ENCODE measurements at regions not wholly inside any gene's neighbourhood (a gene's known extent, or its start where the extent isn't known, plus 50 kb on each side); places are given as distances from the start of the nearest gene placed in this dataset.
A peak's percentile ranks its signal among the peaks of the same experiment; 100 is the strongest.

- WGBS (ENCODE audit: insufficient coverage) = no CpG with 5 or more reads among the region's 4 CpGs
- H3K9me3 ChIP-seq (replicated peaks in 1 of 2; ENCODE audit: control insufficient read depth in 1 of 2, insufficient read depth in 1 of 2, low read length in 2 of 2) = no peaks in the 10 kb centered on the region
- no peak overlapping the region for H3K4me2 ChIP-seq (replicated peaks; ENCODE audit: extremely low read depth, low read length, poor library complexity, severe bottlenecking)
- Mint-ChIP-seq H3K27me3 (ENCODE audit: low read depth in 3 of 3) (peaks cover 0 to 4% (median 0%) of the 10 kb centered on the region in 3 donors), H3K4me1 (peaks cover 13% of the 10 kb centered on the region), H3K36me3 (no peaks in the 10 kb centered on the region), H3K27ac (no peak overlapping the region), H3K9me3 (peaks cover 0 to 3% (median 2%) of the 10 kb centered on the region in 7 donors), H3K4me3 (no peak overlapping the region)
- H3K27me3 ChIP-seq (ENCODE audit: control insufficient read depth in 2 of 2, insufficient read depth in 2 of 2, low read length in 2 of 2) = no peaks in the 10 kb centered on the region
- H3K9ac ChIP-seq (ENCODE audit: insufficient read depth, low read length, poor library complexity, severe bottlenecking) = no peak overlapping the region
- no peak overlapping the region for H3K4me3 ChIP-seq (replicated peaks in 1 of 3; ENCODE audit: low read depth in 2 of 3, low read length in 3 of 3)
- no peaks in the 10 kb centered on the region for H3K4me1 ChIP-seq (ENCODE audit: control insufficient read depth in 1 of 2, insufficient read depth in 2 of 2, low read length in 2 of 2)
- intact Hi-C loops (cut with micrococcal nuclease) = no loop called here
- H3K27ac ChIP-seq (ENCODE audit: low read depth in 1 of 2, low read length in 2 of 2) = no peak overlapping the region
- TF ChIP-seq, protein P1, sequence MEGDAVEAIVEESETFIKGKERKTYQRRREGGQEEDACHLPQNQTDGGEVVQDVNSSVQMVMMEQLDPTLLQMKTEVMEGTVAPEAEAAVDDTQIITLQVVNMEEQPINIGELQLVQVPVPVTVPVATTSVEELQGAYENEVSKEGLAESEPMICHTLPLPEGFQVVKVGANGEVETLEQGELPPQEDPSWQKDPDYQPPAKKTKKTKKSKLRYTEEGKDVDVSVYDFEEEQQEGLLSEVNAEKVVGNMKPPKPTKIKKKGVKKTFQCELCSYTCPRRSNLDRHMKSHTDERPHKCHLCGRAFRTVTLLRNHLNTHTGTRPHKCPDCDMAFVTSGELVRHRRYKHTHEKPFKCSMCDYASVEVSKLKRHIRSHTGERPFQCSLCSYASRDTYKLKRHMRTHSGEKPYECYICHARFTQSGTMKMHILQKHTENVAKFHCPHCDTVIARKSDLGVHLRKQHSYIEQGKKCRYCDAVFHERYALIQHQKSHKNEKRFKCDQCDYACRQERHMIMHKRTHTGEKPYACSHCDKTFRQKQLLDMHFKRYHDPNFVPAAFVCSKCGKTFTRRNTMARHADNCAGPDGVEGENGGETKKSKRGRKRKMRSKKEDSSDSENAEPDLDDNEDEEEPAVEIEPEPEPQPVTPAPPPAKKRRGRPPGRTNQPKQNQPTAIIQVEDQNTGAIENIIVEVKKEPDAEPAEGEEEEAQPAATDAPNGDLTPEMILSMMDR (IDR thresholded peaks at IDR 0.05) = no peak
- peak overlapping the region; percentile 21 for H2AFZ ChIP-seq (ENCODE audit: insufficient read depth, low read depth, low read length, poor library complexity, severe bottlenecking)
- no peaks in the 10 kb centered on the region for H3K79me2 ChIP-seq (ENCODE audit: insufficient read depth, low read length)
- H4K20me1 ChIP-seq (ENCODE audit: insufficient read depth, low read length) = no peaks in the 10 kb centered on the region
- H3K36me3 ChIP-seq (replicated peaks in 1 of 2; ENCODE audit: control insufficient read depth in 1 of 2, insufficient read depth in 2 of 2, low read length in 2 of 2) = no peaks in the 10 kb centered on the region
- DNase-seq = no peak
Observed at GRCh38 chr6:154653853-154654252, 79.4 kb upstream of the SCAF8 start.

DNA sequence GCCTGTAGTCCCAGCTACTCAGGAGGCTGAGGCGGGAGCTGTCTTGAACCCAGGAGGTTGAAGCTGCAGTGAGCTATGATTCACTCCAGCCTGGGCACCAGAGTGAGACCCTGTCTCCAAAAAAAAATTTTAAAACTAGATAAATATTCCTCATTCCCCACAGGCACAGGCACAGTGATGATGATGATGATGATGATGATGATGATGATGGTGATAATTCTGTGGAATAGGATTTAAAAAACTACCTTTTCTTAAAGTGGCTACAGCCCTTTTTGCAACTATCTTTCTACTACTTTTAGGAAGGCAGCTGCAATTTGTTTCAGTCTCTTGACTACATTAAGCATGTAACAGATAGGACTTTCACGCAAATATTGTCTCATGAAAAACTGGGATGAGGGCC, 76.6 kb upstream of the SCAF8 start:
- Histone ChIP-seq H3K27me3 (ENCODE audit: control insufficient read depth in 2 of 2, insufficient read depth in 2 of 2, low read length in 2 of 2) (no peaks in the 10 kb centered on the region), H4K20me1 (ENCODE audit: insufficient read depth, low read length) (no peaks in the 10 kb centered on the region), H3K4me1 (ENCODE audit: control insufficient read depth in 1 of 2, insufficient read depth in 2 of 2, low read length in 2 of 2) (no peaks in the 10 kb centered on the region), H2AFZ (ENCODE audit: insufficient read depth, low read depth, low read length, poor library complexity, severe bottlenecking) (no peak overlapping the region), H3K27ac (ENCODE audit: low read depth in 1 of 2, low read length in 2 of 2) (no peak overlapping the region), H3K79me2 (ENCODE audit: insufficient read depth, low read length) (no peaks in the 10 kb centered on the region), H3K4me2 (replicated peaks; ENCODE audit: extremely low read depth, low read length, poor library complexity, severe bottlenecking) (no peak overlapping the region), H3K9me3 (replicated peaks in 1 of 2; ENCODE audit: control insufficient read depth in 1 of 2, insufficient read depth in 1 of 2, low read length in 2 of 2) (no peaks in the 10 kb centered on the region), H3K9ac (ENCODE audit: insufficient read depth, low read length, poor library complexity, severe bottlenecking) (no peak overlapping the region), H3K36me3 (replicated peaks in 1 of 2; ENCODE audit: control insufficient read depth in 1 of 2, insufficient read depth in 2 of 2, low read length in 2 of 2) (no peaks in the 10 kb centered on the region), H3K4me3 (replicated peaks in 1 of 3; ENCODE audit: low read depth in 2 of 3, low read length in 3 of 3) (no peak overlapping the region)
- WGBS (ENCODE audit: insufficient coverage) = 100% methylated on average over 1 of the region's 2 CpGs
- Mint-ChIP-seq H3K4me3 (no peak overlapping the region), H3K9me3 (no peaks in the 10 kb centered on the region), H3K36me3 (no peaks in the 10 kb centered on the region), H3K4me1 (peaks cover 1% of the 10 kb centered on the region), H3K27me3 (ENCODE audit: low read depth in 3 of 3) (peaks cover 0 to 3% (median 0%) of the 10 kb centered on the region in 3 donors), H3K27ac (no peak overlapping the region)
- no peak for DNase-seq
- intact Hi-C loops (cut with micrococcal nuclease) = no loop called here
- TF ChIP-seq, protein P1 (IDR thresholded peaks at IDR 0.05) = no peak
